Hematopoietic multipotent progenitor cell (in vitro differentiated cells): ENCODE measurements at regions not wholly inside any gene's neighbourhood (a gene's known extent, or its start where the extent isn't known, plus 50 kb on each side); places are given as distances from the start of the nearest gene placed in this dataset.
"Not testable (repeated sequence)": the region's sequence is repeated elsewhere in the genome, so short reads cannot be mapped to it uniquely, and the experiment has no call there.

Source experiments
- DNase-seq, 3 donors: peaks; one replicate each; pipeline ENCODE4 v3.0.0-alpha.2; 2011 to 2015; ENCODE audit warnings: low read depth in 2 of 3, low spot score in 2 of 3

GRCh38 chr4:100907465-100908454 is 389.9 kb upstream of the EMCN start:
- no peak for DNase-seq

GRCh38 chr4:100906973-100907372 is 389.2 kb upstream of the EMCN start:
- no peak for DNase-seq

GRCh38 chr4:100900945-100901344 is 383.1 kb upstream of the EMCN start:
- DNase-seq = not testable (repeated sequence)

- DNase-seq = no peak
These were observed 382.3 kb upstream of the EMCN start for GRCh38 chr4:100900134-100900533.

- no peak for DNase-seq
These were observed 381.0 kb upstream of the EMCN start for GRCh38 chr4:100898844-100899243.

- peak in 2 of 3 donors; percentile 12 to 59 for DNase-seq
These were observed 377.9 kb upstream of the EMCN start for GRCh38 chr4:100895556-100896197.

- no peak for DNase-seq
These were observed 376.6 kb upstream of the EMCN start for GRCh38 chr4:100894339-100894870.

- DNase-seq = no peak
These were observed 374.0 kb upstream of the EMCN start for GRCh38 chr4:100891808-100892207.

GRCh38 chr4:100889898-100890297 is 372.1 kb upstream of the EMCN start:
- DNase-seq = no peak

- DNase-seq = no peak
These were observed 371.6 kb upstream of the EMCN start for GRCh38 chr4:100889401-100889800.

GRCh38 chr4:100882661-100883060 is 364.8 kb upstream of the EMCN start:
- DNase-seq = peak in 1 of 3 donors; percentile 17

- DNase-seq = no peak
These were observed 363.5 kb upstream of the EMCN start for GRCh38 chr4:100881283-100881682.

GRCh38 chr4:100880011-100880410 is 362.2 kb upstream of the EMCN start:
- no peak for DNase-seq

- DNase-seq = no peak
These were observed 361.6 kb upstream of the EMCN start for GRCh38 chr4:100879471-100879870.

GRCh38 chr4:100876546-100876945 is 358.7 kb upstream of the EMCN start:
- DNase-seq = no peak

- DNase-seq = no peak
These were observed 357.7 kb upstream of the EMCN start for GRCh38 chr4:100875296-100876068.

GRCh38 chr4:100872811-100873210 is 355.0 kb upstream of the EMCN start:
- DNase-seq = no peak

GRCh38 chr4:100870940-100871772 is 353.3 kb upstream of the EMCN start:
- no peak for DNase-seq

GRCh38 chr4:100869276-100869675 is 351.5 kb upstream of the EMCN start:
- DNase-seq = no peak

- not testable (repeated sequence) for DNase-seq
These were observed 350.5 kb upstream of the EMCN start for GRCh38 chr4:100868281-100868680.
